ELR (cell line): ENCODE measurements at regions not wholly inside any gene's neighbourhood (a gene's known extent, or its start where the extent isn't known, plus 50 kb on each side); places are given as distances from the start of the nearest gene placed in this dataset.
A peak's percentile ranks its signal among the peaks of the same experiment; 100 is the strongest.
"Not testable (repeated sequence)": the region's sequence is repeated elsewhere in the genome, so short reads cannot be mapped to it uniquely, and the experiment has no call there.

Source experiments
- DNase-seq: peaks from one replicate; pipeline ENCODE4 v3.0.0-alpha.2; 2015; ENCODE audit warnings: low read depth

- not testable (repeated sequence) for DNase-seq
Observed at GRCh38 chr7:49100908-49101740, 176.8 kb downstream of the CDC14C start.

GRCh38 chr7:49102411-49102810 lies 178.1 kb downstream of the CDC14C start:
- DNase-seq = no peak

GRCh38 chr7:49111706-49112105 lies 187.4 kb downstream of the CDC14C start:
- no peak for DNase-seq

- DNase-seq = no peak
Observed at GRCh38 chr7:49112222-49112621, 187.9 kb downstream of the CDC14C start.

GRCh38 chr7:49112647-49113046 lies 188.3 kb downstream of the CDC14C start:
- no peak for DNase-seq

- no peak for DNase-seq
Observed at GRCh38 chr7:49119706-49120105, 195.4 kb downstream of the CDC14C start.

GRCh38 chr7:49125246-49125645 lies 200.9 kb downstream of the CDC14C start:
- DNase-seq = no peak

- DNase-seq = no peak
Observed at GRCh38 chr7:49127359-49127913, 203.1 kb downstream of the CDC14C start.

- DNase-seq = no peak
Observed at GRCh38 chr7:49137978-49138377, 213.6 kb downstream of the CDC14C start.

GRCh38 chr7:49150486-49150885 lies 226.1 kb downstream of the CDC14C start:
- no peak for DNase-seq

- DNase-seq = no peak
Observed at GRCh38 chr7:49151146-49151545, 226.8 kb downstream of the CDC14C start.

GRCh38 chr7:49158321-49158720 lies 234.0 kb downstream of the CDC14C start:
- DNase-seq = no peak

GRCh38 chr7:49159536-49159935 lies 235.2 kb downstream of the CDC14C start:
- no peak for DNase-seq

- DNase-seq = no peak
Observed at GRCh38 chr7:49166441-49166840, 242.1 kb downstream of the CDC14C start.

GRCh38 chr7:49172639-49173038 lies 248.3 kb downstream of the CDC14C start:
- DNase-seq = no peak

GRCh38 chr7:49174396-49174795 lies 250.0 kb downstream of the CDC14C start:
- DNase-seq = peak; percentile 1

- DNase-seq = no peak
Observed at GRCh38 chr7:49187543-49188268, 263.4 kb downstream of the CDC14C start.

GRCh38 chr7:49228426-49229098 lies 304.2 kb downstream of the CDC14C start:
- no peak for DNase-seq

GRCh38 chr7:49229246-49229645 lies 304.9 kb downstream of the CDC14C start:
- DNase-seq = no peak

- no peak for DNase-seq
Observed at GRCh38 chr7:49243521-49243920, 319.2 kb downstream of the CDC14C start.

- DNase-seq = no peak
Observed at GRCh38 chr7:49244543-49244942, 320.2 kb downstream of the CDC14C start.

GRCh38 chr7:49245062-49245461 lies 320.7 kb downstream of the CDC14C start:
- no peak for DNase-seq

GRCh38 chr7:49247759-49248158 lies 323.4 kb downstream of the CDC14C start:
- DNase-seq = no peak
